B cell (primary cell): ENCODE measurements at regions not wholly inside any gene's neighbourhood (a gene's known extent, or its start where the extent isn't known, plus 50 kb on each side); places are given as distances from the start of the nearest gene placed in this dataset.

Experiments used
- EZH2 ChIP-seq: IDR thresholded peaks from 2 replicates; pipeline ENCODE4 v1.6.1; 2012; ENCODE audit warnings: borderline replicate concordance, low read depth, mild to moderate bottlenecking, moderate library complexity, low read length; ENCODE audit not compliant: insufficient read depth, poor library complexity, severe bottlenecking
- TF ChIP-seq, protein P1 (sequence below): fragments of 200-600 bp; IDR thresholded peaks from one replicate; pipeline ENCODE4 v1.8.0; 2022; ENCODE audit warnings: antibody characterized with exemption, mild to moderate bottlenecking

DNA sequence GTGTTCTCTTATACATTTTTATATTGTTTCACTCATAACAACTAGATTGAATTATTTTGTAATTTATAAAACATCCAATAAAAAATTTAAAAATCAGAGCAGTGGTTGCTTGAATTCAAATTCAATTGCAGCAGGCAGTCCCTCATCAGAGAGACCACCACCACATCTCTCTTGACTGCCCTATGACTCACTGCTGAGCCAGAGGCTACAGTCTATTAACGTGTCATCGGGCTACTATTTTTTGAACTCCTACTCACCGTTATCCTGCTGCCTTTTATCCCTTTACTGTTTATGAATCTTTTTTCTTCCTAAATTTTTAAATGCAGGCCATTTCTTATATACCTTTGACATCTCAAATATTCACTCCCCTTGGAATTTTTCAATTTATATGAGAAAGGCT lies 144.7 kb downstream of the BARHL2 start:
- TF ChIP-seq, protein P1, sequence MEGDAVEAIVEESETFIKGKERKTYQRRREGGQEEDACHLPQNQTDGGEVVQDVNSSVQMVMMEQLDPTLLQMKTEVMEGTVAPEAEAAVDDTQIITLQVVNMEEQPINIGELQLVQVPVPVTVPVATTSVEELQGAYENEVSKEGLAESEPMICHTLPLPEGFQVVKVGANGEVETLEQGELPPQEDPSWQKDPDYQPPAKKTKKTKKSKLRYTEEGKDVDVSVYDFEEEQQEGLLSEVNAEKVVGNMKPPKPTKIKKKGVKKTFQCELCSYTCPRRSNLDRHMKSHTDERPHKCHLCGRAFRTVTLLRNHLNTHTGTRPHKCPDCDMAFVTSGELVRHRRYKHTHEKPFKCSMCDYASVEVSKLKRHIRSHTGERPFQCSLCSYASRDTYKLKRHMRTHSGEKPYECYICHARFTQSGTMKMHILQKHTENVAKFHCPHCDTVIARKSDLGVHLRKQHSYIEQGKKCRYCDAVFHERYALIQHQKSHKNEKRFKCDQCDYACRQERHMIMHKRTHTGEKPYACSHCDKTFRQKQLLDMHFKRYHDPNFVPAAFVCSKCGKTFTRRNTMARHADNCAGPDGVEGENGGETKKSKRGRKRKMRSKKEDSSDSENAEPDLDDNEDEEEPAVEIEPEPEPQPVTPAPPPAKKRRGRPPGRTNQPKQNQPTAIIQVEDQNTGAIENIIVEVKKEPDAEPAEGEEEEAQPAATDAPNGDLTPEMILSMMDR, result no peak
- no peak for TF ChIP-seq EZH2
